NCI-H526 (cell line): ENCODE measurements at regions not wholly inside any gene's neighbourhood (a gene's known extent, or its start where the extent isn't known, plus 50 kb on each side); places are given as distances from the start of the nearest gene placed in this dataset.
A peak's percentile ranks its signal among the peaks of the same experiment; 100 is the strongest.

Experiments
- DNase-seq, 2 experiments: peaks; one replicate each; lab custom pipeline; 2025; lab: John Stamatoyannopoulos, UW

DNA sequence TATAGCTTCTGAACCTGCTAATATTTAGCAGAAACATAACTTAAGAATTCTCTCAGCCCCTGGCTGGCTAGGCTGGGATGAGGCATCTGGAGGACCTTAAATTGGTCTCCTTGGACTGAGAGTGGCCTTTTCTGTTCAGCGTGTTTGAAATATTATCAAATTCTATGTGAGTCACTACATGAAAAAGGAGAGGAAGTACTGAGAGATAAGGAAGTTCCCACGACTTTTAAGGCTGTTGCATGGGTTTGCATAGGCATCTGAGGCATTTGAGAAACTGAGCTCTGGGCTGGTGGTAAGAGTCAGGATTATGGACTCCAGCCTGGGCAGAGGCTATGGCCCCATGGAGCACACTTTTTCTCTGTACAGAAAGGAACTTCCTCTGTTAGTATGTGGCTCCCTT is 816.2 kb upstream of the GRAMD2B start:
- no peak for DNase-seq

DNA sequence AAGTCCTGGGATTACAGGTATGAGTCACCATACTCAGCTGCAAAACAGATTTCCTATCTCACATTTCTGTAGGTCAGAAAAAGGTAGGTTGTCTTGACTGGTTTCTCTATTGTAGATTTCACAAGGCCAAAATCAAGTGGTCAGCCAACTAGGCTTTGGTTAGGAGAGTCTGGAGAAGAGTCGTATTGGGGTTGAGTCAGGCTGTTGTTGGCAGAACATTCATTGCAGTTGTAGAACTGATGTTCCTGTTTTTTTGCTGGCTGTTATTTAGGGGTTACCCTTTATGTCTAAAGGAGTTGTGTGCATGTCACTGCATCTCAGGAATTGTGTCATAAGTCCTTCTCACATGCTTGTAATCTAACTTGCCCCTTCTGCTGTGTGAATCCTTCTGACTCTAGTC is 814.2 kb upstream of the GRAMD2B start:
- no peak for DNase-seq

DNA sequence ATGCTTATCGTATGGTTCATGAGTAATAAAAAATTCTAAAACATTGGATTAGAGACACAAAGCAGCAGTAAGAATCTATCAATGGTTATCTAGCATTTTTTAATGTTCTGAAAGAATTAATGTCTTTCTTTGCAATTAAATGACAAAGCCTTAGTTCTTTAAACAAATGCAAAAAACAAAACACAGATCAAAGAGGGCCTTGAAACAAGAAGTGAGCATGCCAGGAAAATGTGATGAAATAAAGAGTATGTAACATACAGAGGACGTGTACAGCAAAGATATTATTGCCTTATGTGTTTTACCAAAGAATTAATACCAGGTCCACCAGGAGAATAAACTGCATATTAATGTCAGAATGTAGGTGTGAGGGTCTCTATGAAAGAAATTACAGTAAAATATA is 812.3 kb upstream of the GRAMD2B start:
- DNase-seq: no peak

DNA sequence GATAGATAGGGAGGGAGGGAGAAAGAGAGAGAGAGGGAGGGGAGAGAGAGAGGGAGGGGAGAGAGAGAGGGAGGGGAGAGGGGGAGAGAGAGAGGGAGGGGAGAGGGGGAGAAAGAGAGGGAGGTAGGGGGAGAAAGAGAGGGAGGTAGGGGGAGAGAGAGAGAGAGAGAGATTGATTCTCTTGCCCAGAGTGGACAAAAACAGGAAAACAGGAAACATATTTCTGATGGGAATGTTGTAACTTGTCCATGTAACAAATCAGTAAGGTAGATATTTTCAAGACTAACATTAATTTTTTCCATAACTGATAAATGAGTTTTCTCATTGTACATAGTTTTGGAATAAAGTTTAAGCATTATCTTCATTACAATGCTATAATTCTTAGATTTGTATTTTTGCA is 811.7 kb upstream of the GRAMD2B start:
- DNase-seq: no peak

DNA sequence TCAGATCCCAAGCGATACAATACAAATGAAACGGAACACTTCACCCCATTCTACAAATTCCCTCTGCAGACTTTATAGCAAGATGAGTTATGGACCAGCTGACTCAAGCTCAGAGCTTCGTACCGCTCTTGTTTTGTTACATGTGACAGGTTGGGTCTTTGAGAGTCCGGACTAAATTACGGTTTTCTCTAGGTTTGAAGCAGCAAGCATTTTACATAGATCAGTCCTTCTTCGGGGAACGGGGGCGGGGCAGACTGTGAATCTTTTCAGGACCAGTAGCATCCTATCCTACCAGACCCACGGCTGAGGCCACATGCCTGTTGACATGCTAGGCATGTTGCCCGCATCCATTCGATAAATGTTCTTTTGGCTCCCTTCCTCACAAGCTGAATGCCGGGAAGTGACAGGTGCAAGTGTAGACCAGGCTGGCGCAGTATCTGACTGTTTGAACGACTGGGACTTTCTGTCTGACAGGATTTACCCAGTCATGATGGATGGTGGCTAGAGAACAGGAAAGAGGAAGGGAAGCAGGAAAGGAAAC is 811.0 kb upstream of the GRAMD2B start:
- no peak for DNase-seq

DNA sequence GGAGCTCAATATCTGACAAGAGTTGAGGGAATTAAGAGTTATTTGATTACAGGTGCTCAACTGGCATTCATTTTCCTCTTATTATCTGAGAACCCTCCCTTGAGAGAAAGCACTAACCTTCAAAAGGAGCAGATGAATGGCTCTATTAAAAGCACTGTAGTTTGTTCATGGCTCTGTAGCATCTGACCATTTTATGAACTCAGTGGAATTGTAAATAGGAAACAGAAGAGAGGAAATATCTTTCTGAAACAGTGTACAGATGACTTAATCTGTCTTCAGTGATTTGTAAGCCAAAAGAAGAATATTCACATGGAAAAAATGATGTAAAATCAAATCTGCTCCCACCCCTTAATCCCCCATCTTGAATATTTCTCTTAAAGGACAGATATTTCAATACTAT is 810.4 kb upstream of the GRAMD2B start:
- DNase-seq: peak; percentile 79 to 86

DNA sequence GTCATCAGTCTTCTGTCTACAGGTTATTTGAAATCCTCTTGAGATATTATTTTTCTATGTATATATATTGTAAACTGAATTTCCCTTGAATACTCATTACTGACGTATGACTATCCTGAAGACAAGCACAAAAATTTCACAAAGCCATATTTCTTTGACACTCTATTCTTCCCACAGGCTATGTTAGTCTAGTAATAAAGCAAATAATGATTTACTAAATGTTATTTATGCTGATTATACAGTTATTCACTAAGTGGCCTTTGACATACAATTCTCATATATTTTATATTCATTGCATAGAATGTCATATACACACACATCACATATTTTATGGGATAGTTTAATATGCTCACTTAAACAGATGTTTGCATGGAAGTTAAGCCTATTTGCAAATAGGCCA is 793.0 kb upstream of the GRAMD2B start:
- DNase-seq: no peak

DNA sequence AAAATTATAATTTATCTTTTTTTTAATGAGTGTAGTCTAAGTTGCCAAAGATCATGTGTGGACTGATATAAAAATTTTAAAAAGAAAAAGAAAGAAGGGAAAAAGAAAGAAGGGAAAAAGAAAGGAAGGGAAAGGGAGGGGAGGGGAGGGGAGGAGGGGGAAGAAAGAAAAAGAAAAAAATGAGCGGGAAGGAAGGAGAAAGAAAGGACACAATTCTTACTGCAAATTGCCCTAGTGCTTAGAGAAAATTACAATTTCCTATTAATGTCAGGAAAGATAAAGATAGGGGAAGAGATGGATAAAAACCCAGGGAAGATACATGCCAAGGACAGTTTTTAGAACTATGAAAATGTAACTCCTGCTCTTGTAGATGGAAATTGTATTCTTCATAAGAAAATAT is 789.7 kb upstream of the GRAMD2B start:
- DNase-seq: no peak

DNA sequence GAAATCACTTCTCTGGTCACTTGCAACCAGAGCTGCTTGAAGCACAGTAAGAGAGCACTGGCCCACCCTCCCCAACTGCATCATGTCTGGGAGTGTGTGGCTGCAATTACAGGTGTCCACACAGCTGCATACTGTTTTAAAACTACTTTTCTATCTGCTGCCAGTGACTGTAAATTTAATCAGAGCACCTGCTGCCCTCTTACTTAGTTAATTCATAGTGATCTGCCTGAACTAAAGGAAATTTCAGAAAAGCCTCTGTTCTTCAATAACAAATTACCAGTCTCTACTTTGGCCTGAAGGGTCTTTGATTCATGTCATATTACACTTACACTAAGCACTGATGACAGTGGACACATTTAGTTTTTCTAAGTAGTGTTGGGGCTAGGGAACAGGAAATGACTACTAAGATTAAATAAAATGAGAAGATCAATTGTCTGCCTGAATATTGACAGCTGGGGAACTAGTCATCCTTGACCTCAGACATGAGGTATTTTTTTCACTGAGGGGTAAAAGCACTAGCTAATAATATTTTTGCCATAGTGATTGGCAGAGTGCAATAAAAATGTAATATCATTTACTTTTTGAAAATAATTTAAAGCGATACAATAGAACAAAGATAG is 788.9 kb upstream of the GRAMD2B start:
- DNase-seq: no peak

DNA sequence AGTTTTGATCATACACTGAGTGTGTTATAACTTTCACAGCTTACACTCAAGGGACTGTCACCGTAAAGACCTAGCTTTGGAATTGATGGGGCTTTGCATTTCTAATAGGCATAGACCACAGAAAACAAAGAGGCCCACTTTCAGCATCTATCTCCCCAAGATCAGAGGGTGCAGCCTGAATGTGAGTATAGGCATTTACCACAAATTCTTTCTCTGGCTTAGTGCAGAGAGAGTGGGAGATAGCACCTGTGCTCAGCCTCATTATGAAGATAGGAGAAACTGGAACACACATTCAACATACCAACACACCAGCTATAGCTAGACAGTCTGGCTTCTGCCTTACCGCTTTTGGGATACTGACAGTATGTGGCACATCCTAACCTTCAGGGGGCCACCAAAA is 783.4 kb upstream of the GRAMD2B start:
- DNase-seq: no peak

DNA sequence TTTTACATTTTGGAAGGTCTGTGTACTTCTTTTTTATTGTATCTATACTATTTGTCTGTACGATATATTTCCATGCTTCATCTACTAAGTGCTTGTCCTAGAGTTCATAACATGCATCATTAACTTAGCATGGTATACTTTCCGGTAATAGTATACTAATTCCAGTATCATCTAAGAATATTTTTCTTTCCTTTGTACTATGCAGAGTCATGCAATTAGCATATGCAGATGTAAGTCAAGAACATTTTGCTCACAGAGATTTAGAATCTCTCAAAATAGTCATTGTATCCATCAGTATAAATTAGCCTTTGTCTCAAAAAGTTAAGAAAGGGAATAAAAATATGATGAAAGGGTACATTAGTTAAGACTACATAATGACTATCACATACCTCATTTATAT is 770.4 kb upstream of the GRAMD2B start:
- no peak for DNase-seq

DNA sequence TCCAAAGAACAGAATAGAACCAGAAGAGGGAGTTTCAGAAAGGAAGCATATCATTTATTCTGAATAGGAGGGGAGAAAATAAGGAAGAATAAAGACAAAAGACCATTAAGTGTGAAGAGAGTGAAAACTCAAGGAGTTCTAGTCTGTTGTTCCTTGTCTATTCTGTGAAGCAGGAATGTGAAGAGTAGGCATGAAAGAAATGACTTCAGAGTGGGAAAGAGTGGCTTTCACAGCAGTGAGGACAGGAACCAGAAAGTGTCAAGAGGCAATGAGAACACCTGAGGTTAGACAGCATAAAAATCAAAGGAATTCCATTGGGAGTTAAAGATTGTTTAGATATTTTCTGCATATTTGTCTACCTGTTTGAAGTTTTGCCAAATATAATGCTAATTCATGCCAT is 768.8 kb upstream of the GRAMD2B start:
- no peak for DNase-seq

DNA sequence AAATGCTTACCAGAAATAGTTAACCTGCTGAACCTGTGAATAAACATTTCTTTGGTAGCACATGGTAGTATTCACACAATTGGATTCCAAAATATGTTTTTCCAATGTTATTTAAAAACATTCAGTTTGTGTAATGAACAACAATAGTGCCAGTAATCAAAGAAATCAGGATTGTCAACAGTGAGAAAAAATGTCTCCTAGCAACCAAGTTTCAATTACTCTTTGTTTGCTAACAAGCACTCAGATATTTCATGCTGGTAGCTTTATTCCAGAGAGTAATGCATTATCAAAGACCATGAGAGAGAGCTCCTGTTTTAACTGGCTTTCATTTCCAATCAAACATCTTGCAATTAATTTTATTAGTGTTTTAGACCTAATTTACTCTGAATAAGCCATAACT is 768.1 kb upstream of the GRAMD2B start:
- DNase-seq: no peak

DNA sequence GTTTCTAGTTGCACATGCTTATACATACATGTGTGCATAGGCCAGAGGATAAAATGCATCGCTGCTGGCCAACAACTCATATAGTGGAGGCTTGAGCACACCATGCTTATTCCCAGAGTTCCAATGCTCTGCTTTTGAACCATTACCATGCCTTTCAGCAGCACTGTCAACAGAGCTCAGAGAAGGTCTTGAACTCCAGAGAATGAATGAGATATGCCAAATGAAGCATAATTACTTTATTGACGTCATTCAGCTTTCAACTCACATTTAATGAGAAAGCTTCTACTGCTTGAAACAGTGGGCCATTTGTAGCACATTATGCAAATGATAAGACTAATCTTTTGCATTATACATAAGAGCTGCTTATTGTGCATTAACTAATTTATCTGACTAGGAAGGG is 765.3 kb upstream of the GRAMD2B start:
- DNase-seq: peak; percentile 21 to 26

DNA sequence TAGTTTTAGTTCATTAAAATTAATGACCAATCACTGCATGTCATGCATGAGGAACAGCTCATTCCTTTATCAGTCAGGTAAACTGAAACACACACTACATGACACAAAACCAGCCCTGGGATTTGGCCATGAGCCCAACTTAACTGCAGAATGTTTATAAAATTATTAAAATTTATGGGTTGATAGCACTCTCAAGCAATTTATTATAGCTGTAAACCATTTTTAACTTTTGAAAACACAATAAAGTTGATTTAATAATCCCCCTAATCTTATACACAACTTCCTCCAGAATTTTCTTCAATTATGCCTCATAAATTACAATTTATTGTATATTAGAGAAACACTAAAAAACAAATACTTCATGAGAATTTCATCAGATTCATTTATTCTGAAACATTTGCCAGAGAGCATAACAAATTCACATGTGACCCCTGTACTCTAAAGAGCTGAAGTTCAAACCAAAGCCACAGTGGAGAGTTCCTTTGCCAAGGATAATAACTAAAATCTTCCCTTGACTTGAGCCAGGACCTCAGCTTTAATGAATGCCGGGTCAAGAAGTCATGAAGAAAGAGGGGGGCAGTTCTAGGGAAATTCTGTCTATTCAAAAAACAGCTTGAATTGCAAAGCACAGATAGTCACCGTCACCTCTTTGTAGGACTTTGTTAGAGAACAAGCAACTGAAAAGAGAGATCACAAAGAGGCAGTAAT is 763.7 kb upstream of the GRAMD2B start:
- no peak for DNase-seq

DNA sequence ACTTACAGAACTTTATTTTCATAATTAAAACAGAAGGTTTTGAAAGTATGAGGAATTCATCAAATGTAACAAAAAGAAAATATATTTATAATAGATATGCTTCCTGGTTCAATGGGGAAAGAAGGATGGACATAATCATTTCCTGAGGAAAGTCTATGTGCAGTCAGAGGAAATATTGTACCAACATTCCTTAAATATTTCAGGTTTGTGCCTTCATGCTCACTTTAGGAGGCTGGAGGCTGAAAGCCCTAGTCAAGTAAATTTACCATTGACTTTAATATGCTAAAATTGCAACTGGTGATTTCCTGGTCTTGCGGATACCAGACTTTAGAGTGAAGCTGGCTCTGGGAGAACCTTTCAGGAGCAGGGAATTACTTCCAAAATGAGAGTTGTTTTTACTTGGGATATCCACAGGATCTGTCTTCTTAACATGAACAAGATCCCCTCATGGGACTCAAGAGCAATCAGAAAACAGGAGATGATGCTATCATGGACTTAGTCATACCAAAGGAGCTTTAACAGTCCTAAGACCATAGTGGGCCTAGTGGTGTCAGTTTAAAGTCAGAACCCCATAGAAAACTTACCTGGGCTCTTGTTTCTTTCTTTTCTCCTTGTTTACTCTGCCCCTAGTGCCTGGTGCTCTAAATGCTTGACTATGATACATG is 762.8 kb upstream of the GRAMD2B start:
- no peak for DNase-seq

DNA sequence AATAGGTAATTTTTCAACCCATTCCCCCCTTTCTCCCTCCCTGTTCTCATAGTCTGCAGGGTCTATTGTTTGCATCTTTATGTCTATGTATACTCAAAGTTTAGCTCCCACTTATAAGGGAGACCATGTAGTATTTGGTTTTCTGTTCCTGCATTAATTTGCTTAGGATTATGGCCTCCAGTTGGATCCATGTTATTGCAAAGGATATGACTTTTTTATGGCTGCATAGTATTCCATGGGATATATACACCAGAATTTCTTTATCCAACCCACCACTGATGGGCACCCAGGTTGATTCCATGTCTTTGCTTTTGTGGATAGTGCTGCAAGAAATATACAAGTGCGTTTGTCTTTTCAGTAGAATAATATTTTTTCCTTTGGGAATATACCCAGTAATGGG is 761.6 kb upstream of the GRAMD2B start:
- no peak for DNase-seq

DNA sequence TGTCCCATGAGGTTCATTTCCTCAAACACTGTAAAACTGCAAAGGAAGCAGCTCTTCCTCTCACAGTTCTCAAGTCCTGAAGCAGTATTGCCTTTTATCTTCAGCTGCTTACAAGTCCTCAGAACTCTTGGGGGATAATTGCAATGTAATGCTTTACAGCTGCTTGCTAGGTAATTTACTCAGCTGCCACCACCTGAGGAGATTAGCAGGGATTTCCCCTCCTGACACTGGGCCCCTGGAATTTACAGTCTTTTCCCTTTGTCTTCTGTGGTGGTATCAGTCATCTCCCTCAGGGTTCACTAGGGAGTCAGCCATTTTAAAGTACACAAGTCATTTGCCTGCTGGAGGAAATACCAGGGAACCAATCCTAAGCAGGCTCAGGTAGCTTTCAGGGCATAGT is 754.3 kb upstream of the GRAMD2B start:
- no peak for DNase-seq

DNA sequence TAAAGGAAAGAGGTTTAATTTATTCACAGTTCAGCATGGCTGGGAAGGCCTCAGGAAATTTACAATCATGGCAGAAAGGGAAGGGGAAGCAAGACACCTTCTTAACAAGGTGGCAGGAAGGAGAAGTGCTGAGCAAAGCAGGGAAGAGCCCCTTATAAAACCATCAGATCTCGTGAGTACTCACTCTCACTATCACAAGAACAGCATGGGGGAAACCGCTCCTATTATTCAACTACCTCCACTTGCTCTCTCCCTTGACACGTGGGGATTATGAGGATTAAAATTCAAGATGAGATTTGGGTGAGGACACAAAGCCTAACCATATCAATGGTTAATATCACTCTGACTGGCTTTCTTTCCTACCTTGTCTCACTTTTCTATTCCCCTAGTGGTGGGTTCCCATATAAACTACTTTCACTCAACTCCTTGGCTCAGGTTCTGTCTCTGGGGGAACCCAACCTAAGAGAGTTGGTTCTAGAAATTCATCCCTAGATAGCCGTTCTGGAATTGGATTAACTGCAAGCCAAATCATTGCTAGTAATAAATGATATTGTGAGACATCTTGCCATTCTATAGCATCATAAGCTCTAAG is 749.8 kb upstream of the GRAMD2B start:
- no peak for DNase-seq

DNA sequence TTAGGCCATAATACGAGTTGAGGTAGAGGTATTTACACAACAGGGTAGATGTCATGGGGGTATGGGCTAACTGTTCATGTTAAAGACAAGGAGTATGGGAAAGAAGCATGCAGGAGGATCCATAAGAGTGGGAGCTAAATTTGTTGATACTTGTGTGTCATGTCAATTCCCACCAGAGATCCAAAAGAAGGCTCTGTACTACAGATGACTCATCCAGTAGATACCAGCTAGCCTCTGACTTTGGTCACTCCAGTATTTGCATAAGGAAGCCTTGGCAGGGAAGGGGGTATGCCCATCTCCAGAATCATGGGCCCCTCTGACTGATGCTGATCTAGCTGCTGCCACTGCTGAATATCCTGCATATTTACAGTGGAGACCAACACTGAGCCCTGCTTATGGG is 743.7 kb upstream of the GRAMD2B start:
- no peak for DNase-seq

DNA sequence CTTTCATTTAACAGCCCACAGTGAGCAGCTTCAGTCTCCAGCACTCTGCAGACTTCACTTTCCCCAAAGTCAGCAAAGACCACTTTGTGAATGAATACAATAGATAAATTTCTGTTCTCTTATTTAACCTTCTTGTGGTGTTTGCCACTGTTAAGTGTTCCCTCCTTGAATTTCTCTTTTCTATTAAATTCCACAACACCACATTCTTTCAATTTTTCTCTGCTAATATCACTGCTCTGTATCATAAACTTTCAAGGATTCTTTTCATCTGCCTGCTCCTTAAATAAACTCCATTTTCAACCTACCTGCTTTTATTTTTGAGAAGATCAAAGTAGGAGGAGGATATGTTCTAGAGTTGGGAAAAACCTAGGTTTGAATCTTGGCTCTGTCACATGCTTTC is 739.5 kb upstream of the GRAMD2B start:
- DNase-seq: no peak

DNA sequence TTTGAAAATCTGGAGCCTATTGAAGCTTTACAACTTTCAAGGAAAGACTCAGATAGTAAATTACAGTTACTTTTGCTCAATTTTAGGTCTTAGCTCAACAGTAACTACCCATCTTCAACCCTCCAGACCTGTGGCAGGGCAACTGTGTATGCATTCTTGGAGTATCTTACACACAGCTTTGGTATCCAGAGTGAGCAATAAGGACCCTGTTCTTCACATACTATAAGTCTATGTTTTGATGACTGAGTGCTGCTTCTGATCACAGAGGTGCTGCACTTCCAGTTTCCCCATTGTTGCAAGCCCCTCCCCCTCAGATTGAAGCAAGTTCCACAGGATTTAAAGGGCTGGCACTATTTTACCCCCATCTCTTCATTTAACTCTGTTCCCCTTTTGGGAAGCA is 737.4 kb upstream of the GRAMD2B start:
- DNase-seq: no peak
